Kidney (tissue), 13 donors: ENCODE measurements at regions not wholly inside any gene's neighbourhood (a gene's known extent, or its start where the extent isn't known, plus 50 kb on each side); places are given as distances from the start of the nearest gene placed in this dataset.
"Not testable (repeated sequence)": the region's sequence is repeated elsewhere in the genome, so short reads cannot be mapped to it uniquely, and the experiment has no call there.

Source experiments
- DNase-seq, 5 donors: peaks; one replicate each; pipeline ENCODE4 v3.0.0-alpha.2; 2013 to 2020
- FAIRE-seq: peaks from 2 replicates; lab custom pipeline; 2012; peaks lifted over from hg19 to GRCh38; lab: Jason Lieb, UNC
- H3K27ac ChIP-seq, 2 donors: one replicate each; pipeline ENCODE4 v1.7.0; 2013; ENCODE audit warnings: low read depth in 2 of 2, low read length in 2 of 2, inconsistent platforms in 1 of 2
- H3K27me3 ChIP-seq: one replicate; pipeline ENCODE4 v1.7.1; 2013; ENCODE audit warnings: low read length, inconsistent platforms; ENCODE audit not compliant: control insufficient read depth, insufficient read depth
- H3K36me3 ChIP-seq, 3 donors: one replicate each; pipeline versions ENCODE4 v1.7.0 to v1.7.1; 2013; ENCODE audit warnings: low read length in 3 of 3, control low read depth in 1 of 3, inconsistent platforms in 1 of 3; ENCODE audit not compliant: insufficient read depth in 3 of 3, control insufficient read depth in 2 of 3
- H3K4me1 ChIP-seq, 3 donors: one replicate each; pipeline versions ENCODE4 v1.7.0 to v1.7.1; 2013; ENCODE audit warnings: low read length in 3 of 3, inconsistent platforms in 1 of 3, low read depth in 1 of 3; ENCODE audit not compliant: control insufficient read depth in 2 of 3, insufficient read depth in 2 of 3
- H3K4me3 ChIP-seq, 3 donors: one replicate each; pipeline versions ENCODE4 v1.7.0 to v1.8.1; 2013; ENCODE audit warnings: low read length in 3 of 3, control low read depth in 1 of 3, inconsistent platforms in 1 of 3
- H3K9ac ChIP-seq, 3 donors: one replicate each; pipeline versions ENCODE4 v1.7.0 to v1.7.1; 2013; ENCODE audit warnings: low read length in 3 of 3, control low read depth in 1 of 3, inconsistent platforms in 1 of 3
- H3K9me3 ChIP-seq, 3 donors: one replicate each; pipeline versions ENCODE4 v1.7.0 to v1.7.1; 2013; ENCODE audit warnings: low read length in 3 of 3, control low read depth in 1 of 3, inconsistent platforms in 1 of 3; ENCODE audit not compliant: control insufficient read depth in 2 of 3, insufficient read depth in 1 of 3
- CTCF ChIP-seq: IDR thresholded peaks from 3 replicates; pipeline ENCODE4 v1.5.1; 2012; ENCODE audit warnings: mild to moderate bottlenecking, moderate library complexity, borderline replicate concordance; ENCODE audit not compliant: insufficient read depth; ENCODE audit errors: extremely low read depth
- intact Hi-C: fragments of 100-400 bp; cut with DNase I; formaldehyde crosslinking; loops from one replicate; pipeline ENCODE4 v1.11.1; 2022
- donor health status: control.
- donor health status: control.
- donor health status: control.
- donor health status: control.
- donor health status: control.
- donor health status: DM: yes; HTN: yes; CAD: no.
- donor health status: Normal renal cell carcinoma (clear cell type).

- H3K4me3 ChIP-seq, FAIRE-seq, H3K36me3 ChIP-seq, H3K9ac ChIP-seq, DNase-seq, H3K4me1 ChIP-seq, H3K27ac ChIP-seq, intact Hi-C loops, H3K9me3 ChIP-seq, H3K27me3 ChIP-seq: not testable (repeated sequence)
These were observed 948.1 kb downstream of the TMEM121 start for GRCh38 chr14:106474261-106475028.

- FAIRE-seq, intact Hi-C loops: not testable (repeated sequence)
These were observed 948.8 kb downstream of the TMEM121 start for GRCh38 chr14:106475214-106475613.

GRCh38 chr14:106477600-106477999, 951.2 kb downstream of the TMEM121 start:
- H3K27ac ChIP-seq, H3K27me3 ChIP-seq, H3K36me3 ChIP-seq, H3K4me3 ChIP-seq, H3K4me1 ChIP-seq, DNase-seq, H3K9me3 ChIP-seq, intact Hi-C loops, FAIRE-seq, H3K9ac ChIP-seq: not testable (repeated sequence)

More at GRCh38 chr14:106475214-106475613, 948.8 kb downstream of the TMEM121 start:
- DNase-seq, H3K4me1 ChIP-seq, H3K27ac ChIP-seq, H3K4me3 ChIP-seq, H3K36me3 ChIP-seq, H3K9ac ChIP-seq, H3K27me3 ChIP-seq, H3K9me3 ChIP-seq: not testable (repeated sequence)

- H3K9me3 ChIP-seq, FAIRE-seq, H3K36me3 ChIP-seq, H3K4me3 ChIP-seq, H3K27me3 ChIP-seq, DNase-seq, intact Hi-C loops, H3K27ac ChIP-seq, H3K9ac ChIP-seq, H3K4me1 ChIP-seq: not testable (repeated sequence)
These were observed 953.9 kb downstream of the TMEM121 start for GRCh38 chr14:106480287-106480686.

- H3K27me3 ChIP-seq, H3K27ac ChIP-seq, DNase-seq, intact Hi-C loops, H3K9me3 ChIP-seq, H3K4me3 ChIP-seq, FAIRE-seq, H3K36me3 ChIP-seq, H3K4me1 ChIP-seq, H3K9ac ChIP-seq: not testable (repeated sequence)
These were observed 955.8 kb downstream of the TMEM121 start for GRCh38 chr14:106482213-106482612.

- Histone ChIP-seq H3K9me3 (no peaks in the 10 kb centered on the region), H3K27me3 (no peaks in the 10 kb centered on the region), H3K36me3 (no peaks in the 10 kb centered on the region), H3K4me3 (no peak overlapping the region), H3K4me1 (no peaks in the 10 kb centered on the region), H3K9ac (no peak overlapping the region), H3K27ac (no peak overlapping the region)
- no peak for TF ChIP-seq CTCF
- FAIRE-seq (no peak), DNase-seq (no peak)
- intact Hi-C loops = no loop called here
These were observed 961.2 kb downstream of the TMEM121 start for GRCh38 chr14:106487600-106487999.
